Superior temporal gyrus (tissue), 1 donor: ENCODE measurements at regions not wholly inside any gene's neighbourhood (a gene's known extent, or its start where the extent isn't known, plus 50 kb on each side); places are given as distances from the start of the nearest gene placed in this dataset.
"Not testable (repeated sequence)": the region's sequence is repeated elsewhere in the genome, so short reads cannot be mapped to it uniquely, and the experiment has no call there.

Experiments
- DNase-seq: peaks from one replicate; pipeline ENCODE4 v3.0.0-alpha.2; 2016; ENCODE audit errors: extremely low spot score

GRCh38 chr12:5262450-5262849, 169.5 kb upstream of the NTF3 start:
- DNase-seq: no peak

DNA sequence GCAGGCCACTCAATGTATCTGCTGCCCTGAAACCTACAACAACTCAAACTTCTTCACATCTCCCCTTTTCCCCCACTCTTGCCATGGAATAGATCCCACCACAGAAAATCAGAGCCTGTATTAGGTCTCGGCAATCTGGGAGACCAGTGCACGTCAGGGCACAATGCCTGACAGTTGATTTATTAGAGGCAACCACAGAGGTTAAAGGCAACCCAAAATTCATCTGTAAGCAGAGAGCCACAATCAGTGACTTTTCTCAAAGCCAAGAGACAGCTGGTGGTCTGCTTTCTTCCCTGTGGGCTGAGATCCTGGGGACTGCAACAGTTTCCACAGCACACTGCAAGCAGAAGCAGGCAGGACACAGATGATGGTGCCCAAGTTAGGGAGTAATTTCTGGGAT, 169.0 kb upstream of the NTF3 start:
- DNase-seq: no peak

DNA sequence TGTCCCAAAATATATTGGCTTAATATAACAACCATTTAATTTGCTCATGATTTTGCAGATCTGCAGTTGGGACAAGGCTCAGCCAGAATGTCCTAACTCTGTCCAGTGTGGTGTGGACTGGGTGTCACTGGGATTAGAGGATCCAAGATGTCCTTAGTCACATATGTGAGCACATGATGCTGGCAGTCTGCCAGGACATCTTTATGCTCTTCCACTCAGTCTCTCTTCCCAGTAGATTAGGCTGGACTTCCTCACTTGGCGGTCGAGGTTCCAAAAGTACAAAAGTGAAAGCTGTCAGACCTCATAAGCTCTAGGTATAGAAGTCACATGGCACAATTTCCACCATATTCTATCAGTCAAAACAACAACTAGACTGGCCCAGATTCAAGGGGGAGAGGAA, 167.9 kb upstream of the NTF3 start:
- no peak for DNase-seq

DNA sequence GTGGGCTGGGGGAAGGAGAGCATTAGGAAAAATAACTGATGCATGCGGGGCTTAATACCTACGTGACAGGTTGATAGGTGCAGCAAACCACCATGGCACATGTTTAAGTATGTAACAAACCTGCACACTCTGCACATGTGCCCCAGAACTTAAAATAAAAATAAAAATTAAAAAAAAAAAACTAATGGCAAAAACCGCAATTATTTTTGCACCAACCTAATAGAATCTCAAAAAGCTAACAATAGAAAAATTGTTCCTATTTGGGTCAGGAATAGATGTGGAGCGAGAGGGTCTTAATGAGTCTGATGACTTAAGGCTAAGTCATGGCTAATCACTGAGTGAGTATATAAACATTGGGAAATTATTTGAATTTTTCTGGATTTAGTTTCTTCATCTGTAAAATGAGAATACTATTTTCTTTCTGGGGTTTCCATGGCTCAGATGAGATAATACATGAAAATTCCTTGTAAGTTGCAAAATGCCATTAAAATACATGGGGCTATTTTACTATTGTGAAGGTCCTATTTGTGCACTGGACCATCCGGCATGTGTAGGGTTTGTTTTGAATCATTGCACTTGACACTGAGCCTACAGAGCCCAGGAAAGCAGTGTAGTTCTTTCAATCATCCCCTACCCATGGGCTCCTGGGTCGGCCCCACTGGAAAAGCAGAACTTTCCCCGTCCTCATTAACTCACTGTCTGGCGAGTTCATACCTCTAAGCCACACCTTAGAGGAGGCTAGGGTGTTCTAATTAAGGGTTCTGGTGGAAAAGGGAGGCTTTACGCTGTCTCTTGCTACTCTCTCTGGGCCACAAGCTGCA, 164.1 kb upstream of the NTF3 start:
- DNase-seq: no peak

DNA sequence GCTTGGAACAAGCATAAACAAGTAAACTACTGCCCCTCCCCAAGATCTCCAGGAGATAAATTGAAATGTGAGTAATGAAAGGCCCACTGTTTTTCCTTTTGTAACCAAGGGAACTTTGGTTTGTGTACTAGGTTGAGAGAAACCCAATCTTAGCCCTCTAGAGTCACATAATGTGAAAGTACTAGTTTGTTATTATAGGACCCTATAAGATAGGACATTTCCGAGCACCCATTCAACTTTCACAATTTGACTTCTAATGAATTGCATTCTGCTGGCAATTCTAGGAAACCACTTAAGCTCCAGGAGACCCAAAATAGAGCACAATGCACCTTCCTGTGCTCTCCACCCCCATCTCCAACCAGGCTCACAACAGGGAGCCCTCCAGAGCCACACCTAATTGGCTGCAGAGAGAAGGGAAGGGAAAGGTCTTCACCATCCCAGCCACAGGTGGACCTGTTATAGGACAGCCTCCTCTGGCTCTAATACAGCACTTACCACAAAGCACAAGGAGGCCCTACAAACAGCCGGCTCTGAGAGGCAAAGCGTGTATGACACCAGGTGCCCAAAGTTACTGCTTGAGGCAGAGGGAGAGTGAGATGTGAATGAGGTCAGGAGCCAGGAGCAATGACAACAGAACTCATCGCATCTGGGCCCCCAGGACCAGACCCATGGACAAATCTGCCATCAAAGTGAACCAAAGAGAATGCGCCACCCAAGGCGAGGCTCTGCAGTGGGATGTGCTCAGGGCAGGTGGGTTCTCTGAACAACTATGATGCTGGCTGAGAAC, 163.3 kb upstream of the NTF3 start:
- DNase-seq: no peak

- no peak for DNase-seq
Measured at GRCh38 chr12:5269846-5270245, 162.1 kb upstream of the NTF3 start.

DNA sequence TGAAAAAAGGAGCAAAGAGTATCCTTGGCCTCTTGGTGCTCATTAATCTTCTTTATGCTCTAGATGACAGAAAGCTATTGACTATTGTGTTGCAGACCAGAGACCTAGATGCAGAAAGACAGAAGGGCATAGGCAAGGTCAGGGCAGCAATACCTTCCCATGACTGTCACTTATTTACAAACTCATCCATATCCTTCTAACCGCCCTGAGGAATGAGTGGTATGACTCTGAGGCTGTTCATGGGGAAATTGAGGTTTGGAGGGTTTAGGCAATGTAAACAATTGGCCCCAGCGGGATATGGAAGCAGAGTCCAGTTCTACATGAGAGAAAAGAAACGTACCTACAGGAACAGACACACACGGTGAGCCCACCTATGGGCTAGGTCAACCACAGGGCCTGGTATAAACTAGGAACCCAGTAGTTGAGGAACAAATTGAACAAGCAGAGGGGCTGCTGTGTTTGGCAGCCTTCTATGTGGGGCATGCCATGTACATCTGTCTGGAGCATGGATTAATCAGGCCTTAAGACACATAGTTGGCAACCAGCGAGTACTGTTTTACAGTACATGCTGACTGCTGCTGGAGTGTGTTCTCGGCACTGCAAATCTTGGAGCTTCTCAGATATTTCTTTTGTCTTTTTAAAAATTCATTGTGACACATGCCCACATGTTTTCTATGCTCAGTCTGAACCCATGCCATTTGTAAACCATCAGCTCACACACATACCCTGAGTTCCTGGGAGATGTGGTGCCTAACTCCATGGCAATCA, 159.7 kb upstream of the NTF3 start:
- no peak for DNase-seq

- no peak for DNase-seq
Measured at GRCh38 chr12:5273709-5274108, 158.2 kb upstream of the NTF3 start.

- no peak for DNase-seq
Measured at GRCh38 chr12:5276327-5276880, 155.5 kb upstream of the NTF3 start.

DNA sequence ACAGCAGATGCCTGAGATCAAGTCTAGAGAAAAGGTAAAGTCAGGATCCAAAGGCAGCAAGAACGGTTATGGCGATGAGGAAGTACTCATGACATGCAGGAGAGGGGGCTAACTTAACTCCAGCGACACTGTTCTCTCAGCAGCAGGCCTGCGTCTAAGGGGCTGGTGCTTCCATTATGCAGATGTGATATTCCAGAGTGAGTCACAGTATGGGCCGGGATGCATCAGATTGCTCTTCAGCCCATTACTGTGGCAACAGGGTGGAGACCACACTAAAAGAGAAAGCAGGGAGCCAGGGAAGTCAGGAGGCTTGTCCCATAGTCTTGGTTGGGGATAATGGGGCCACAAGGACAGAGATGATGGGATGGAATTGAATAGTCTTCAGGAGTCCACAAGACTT, 151.8 kb upstream of the NTF3 start:
- no peak for DNase-seq

DNA sequence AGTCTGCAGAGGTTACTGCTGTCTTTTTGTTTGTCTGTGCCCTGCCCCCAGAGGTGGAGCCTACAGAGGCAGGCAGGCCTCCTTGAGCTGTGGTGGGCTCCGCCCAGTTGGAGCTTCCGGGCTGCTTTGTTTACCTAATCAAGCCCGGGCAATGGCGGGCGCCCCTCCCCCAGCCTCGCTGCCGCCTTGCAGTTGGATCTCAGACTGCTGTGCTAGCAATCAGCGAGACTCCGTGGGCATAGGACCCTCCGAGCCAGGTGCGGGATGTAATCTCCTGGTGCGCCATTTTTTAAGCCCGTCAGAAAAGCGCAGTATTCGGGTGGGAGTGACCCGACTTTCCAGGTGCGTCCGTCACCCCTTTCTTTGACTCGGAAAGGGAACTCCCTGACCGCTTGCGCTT, 141.5 kb upstream of the NTF3 start:
- DNase-seq: not testable (repeated sequence)

GRCh38 chr12:5292651-5293050, 139.3 kb upstream of the NTF3 start:
- DNase-seq: no peak

DNA sequence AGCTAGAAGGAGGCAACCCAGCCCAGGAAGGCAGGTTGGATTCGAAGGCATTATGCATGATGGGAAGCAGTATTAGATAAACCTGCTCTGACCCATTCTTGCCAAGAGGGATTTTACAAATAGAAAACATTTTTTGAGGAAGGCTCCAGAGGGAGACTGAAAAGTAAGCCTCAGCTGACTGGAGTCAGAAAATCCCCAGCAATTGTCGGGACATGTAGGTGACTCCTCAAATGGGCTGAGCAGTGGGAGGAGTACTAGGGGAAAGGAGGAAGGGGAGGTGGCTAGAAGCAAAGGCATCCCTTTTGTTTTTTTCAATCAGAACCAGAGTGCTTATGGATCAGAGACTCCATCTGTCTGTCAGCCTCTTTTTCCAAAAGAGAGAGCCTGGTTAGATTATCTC, 138.1 kb upstream of the NTF3 start:
- no peak for DNase-seq

DNA sequence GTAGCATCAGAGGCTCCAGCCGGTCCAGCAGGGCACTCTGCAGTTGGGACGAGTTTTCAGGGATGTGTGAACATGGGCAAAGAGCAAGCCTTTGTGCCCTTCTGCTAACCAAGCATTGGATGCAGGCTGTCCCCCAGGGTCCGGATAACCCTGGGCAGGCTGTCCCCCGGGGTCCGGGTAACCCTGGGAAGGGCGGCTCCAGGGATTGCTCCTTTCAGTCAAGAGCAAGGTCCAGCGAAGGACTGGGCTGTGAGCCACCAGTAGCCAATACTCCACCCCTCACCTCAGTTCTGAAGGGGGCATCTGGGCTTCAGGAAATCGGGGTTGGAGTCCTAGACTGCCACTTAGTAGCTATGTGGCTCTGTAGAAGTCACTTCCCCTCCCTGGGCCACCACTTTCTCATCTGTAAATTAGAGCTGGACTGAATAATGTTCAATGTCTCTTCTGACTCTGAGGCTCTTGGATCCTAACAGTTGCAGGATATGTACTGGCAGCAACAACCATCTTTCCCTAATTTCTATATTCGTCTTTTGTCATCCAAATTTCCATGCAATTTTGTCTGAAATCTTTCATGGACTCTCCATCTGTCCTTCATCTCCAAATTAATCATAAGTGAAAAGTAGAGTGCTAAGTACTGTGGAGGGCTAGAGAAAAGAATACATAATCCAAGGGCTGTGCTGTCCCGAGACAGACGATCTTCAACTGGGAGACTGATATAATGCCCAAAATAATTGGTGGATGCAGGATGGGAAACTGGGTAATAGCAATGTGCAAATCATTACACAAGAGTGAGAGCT, 137.4 kb upstream of the NTF3 start:
- DNase-seq: no peak

DNA sequence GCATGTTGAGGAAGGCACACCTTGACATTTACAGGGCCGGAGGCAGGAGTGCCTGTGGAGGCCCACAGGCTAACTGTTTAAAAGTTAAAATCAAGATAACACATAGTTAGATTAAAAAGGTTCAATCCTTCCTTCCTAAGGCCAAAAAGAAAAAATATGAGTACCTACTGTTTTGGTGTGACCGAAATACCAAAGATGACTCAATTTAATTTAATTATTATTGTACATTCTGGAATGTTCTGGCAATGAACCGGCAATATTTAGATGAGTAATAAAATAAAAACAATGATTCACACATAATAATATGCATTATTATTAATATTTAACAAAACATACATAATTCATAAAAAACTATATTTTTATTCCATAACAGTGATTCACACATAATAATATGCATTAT, 136.8 kb upstream of the NTF3 start:
- DNase-seq: no peak

DNA sequence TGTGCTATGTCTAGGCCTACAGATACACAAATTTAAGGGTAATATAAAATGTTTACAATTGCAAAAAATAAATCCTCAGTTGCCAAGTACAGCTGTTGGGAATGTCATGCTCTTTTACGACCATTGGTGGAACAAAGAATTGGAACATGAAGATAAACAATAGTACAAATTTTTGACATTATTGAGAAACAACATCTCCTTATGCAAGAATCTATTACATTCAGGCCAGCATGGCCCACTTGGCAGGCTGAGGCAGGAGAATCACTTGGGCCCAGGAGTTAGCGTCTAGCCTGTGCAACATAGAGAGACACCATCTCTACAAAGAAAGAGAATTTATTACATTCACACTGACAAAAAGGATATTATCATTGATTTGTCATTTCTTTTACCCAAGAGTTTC, 135.9 kb upstream of the NTF3 start:
- DNase-seq: no peak

GRCh38 chr12:5301539-5301938, 130.4 kb upstream of the NTF3 start:
- no peak for DNase-seq

DNA sequence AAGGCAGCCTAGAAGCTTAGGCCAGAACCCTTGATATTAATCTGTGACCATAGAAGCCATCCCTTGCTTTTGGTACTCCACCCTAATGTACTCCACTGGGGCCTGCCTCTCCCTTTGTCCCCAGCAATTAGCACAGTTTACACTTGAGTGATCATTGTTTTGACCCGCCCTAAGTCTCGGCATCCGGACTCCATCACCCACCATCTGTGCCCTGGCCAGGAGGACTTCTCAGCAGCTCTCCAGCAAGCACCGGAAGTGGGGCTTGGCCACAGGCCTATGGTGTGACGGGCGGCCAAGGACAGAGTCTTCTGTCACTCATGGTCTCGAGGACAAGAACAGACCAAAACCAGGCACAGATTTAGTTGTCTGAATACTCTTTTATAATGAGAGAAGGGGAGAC, 126.5 kb upstream of the NTF3 start:
- no peak for DNase-seq

DNA sequence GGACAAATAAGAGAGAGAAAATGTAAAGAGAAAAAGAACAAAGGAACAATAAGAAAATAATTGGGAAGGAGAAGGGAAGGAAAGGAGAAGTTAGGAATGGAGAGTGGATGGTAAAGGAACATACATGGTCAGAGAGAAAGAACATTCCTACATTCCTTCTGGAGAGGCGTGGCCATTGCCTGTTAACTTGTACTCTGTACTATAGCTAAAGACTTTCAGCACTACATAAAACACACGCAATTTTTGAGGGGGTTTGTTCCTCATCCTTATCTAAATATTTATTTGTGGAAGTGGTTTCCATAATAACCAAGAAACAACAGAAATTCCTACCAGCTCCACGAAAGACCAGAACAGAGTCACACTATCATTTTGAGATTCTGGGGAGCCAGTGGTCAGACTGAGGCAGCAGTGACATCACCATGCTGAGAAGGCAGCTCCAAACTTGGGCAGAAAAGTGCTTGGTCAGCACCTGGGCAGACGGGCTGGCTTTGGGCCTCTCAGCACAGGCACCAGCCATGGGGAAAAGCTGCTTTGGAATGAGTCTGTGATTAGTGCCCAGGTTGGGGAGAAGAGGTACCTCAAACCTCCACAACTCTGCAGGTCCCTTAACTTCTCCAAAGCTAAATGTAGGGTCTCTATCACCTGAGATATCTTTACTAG, 125.9 kb upstream of the NTF3 start:
- no peak for DNase-seq

- DNase-seq: no peak
Measured at GRCh38 chr12:5307065-5307464, 124.8 kb upstream of the NTF3 start.

- DNase-seq: no peak
Measured at GRCh38 chr12:5308216-5308615, 123.7 kb upstream of the NTF3 start.
